Left ventricle myocardium inferior (tissue), 1 donor: ENCODE measurements at regions not wholly inside any gene's neighbourhood (a gene's known extent, or its start where the extent isn't known, plus 50 kb on each side); places are given as distances from the start of the nearest gene placed in this dataset.

Experiments used
- DNase-seq: peaks from one replicate; pipeline ENCODE4 v3.0.0-alpha.2; 2020
- H3K27ac ChIP-seq: fragments of 200-600 bp; replicated peaks from 2 replicates; pipeline ENCODE4 v1.8.0; 2021
- H3K27me3 ChIP-seq: fragments of 200-600 bp; 2 replicates; pipeline ENCODE4 v1.8.0; 2021; ENCODE audit warnings: low read depth
- H3K36me3 ChIP-seq: fragments of 200-600 bp; 2 replicates; pipeline ENCODE4 v1.8.0; 2021
- H3K4me1 ChIP-seq: fragments of 200-600 bp; 2 replicates; pipeline ENCODE4 v1.8.0; 2021
- H3K4me3 ChIP-seq: fragments of 200-600 bp; 2 replicates; pipeline ENCODE4 v1.8.0; 2021; ENCODE audit warnings: mild to moderate bottlenecking, moderate library complexity
- H3K9me3 ChIP-seq: fragments of 200-600 bp; replicated peaks from 2 replicates; pipeline ENCODE4 v1.8.0; 2021
- CTCF ChIP-seq: fragments of 200-600 bp; IDR thresholded peaks from 2 replicates; pipeline ENCODE4 v1.8.0; 2021; ENCODE audit warnings: antibody characterized with exemption, mild to moderate bottlenecking, borderline replicate concordance
- intact Hi-C: fragments of 100-400 bp; cut with micrococcal nuclease; formaldehyde crosslinking; loops from one replicate; pipeline ENCODE4 v1.11.0; 2022
- donor health status: DM: no; HTN: yes; CAD: no; lungs with severe emphysema.

- H3K27me3 ChIP-seq = no peaks in the 10 kb centered on the region
- no peak for DNase-seq
- H3K9me3 ChIP-seq = no peaks in the 10 kb centered on the region
- no peaks in the 10 kb centered on the region for H3K36me3 ChIP-seq
- no peak overlapping the region for H3K27ac ChIP-seq
- no peak for TF ChIP-seq CTCF
- intact Hi-C loops = no loop called here
- H3K4me1 ChIP-seq = no peaks in the 10 kb centered on the region
- H3K4me3 ChIP-seq = no peak overlapping the region
Measured at GRCh38 chr11:109041876-109042275, 377.0 kb downstream of the DDX10 start.

- intact Hi-C loops = no loop called here
- no peak for TF ChIP-seq CTCF
Measured at GRCh38 chr11:109043315-109043714, 378.4 kb downstream of the DDX10 start.

GRCh38 chr11:109046284-109046992 lies 375.6 kb upstream of the C11orf87 start:
- H3K4me3 ChIP-seq = no peak overlapping the region
- H3K36me3 ChIP-seq = no peaks in the 10 kb centered on the region
- TF ChIP-seq CTCF = no peak
- H3K27ac ChIP-seq = no peak overlapping the region
- no peaks in the 10 kb centered on the region for H3K4me1 ChIP-seq
- no peaks in the 10 kb centered on the region for H3K9me3 ChIP-seq
- no peaks in the 10 kb centered on the region for H3K27me3 ChIP-seq
- no peak for DNase-seq
- intact Hi-C loops = no loop called here

More at GRCh38 chr11:109043315-109043714, 378.4 kb downstream of the DDX10 start:
- H3K4me3 ChIP-seq = no peak overlapping the region
- no peaks in the 10 kb centered on the region for H3K36me3 ChIP-seq
- no peak for DNase-seq
- H3K9me3 ChIP-seq = no peaks in the 10 kb centered on the region
- H3K27ac ChIP-seq = no peak overlapping the region
- no peaks in the 10 kb centered on the region for H3K27me3 ChIP-seq
- H3K4me1 ChIP-seq = no peaks in the 10 kb centered on the region

- H3K27ac ChIP-seq = no peak overlapping the region
- intact Hi-C loops = no loop called here
- no peak for DNase-seq
- H3K36me3 ChIP-seq = no peaks in the 10 kb centered on the region
- no peak for TF ChIP-seq CTCF
- no peaks in the 10 kb centered on the region for H3K27me3 ChIP-seq
- H3K9me3 ChIP-seq = no peaks in the 10 kb centered on the region
- H3K4me1 ChIP-seq = no peaks in the 10 kb centered on the region
- no peak overlapping the region for H3K4me3 ChIP-seq
Measured at GRCh38 chr11:109048098-109048497, 373.9 kb upstream of the C11orf87 start.

GRCh38 chr11:109051200-109051599 lies 370.8 kb upstream of the C11orf87 start:
- Histone ChIP-seq H3K4me1 (no peaks in the 10 kb centered on the region), H3K9me3 (no peaks in the 10 kb centered on the region), H3K4me3 (no peak overlapping the region), H3K27me3 (no peaks in the 10 kb centered on the region), H3K36me3 (no peaks in the 10 kb centered on the region), H3K27ac (no peak overlapping the region)
- no peak for DNase-seq
- TF ChIP-seq CTCF = no peak
- intact Hi-C loops = no loop called here
